ENCODE measurements at regions not wholly inside any gene's neighbourhood (a gene's known extent, or its start where the extent isn't known, plus 50 kb on each side); places are given as distances from the start of the nearest gene placed in this dataset.

- TF ChIP-seq CTCF (IDR thresholded peaks at IDR 0.05; ENCODE audit: low read depth, low read length, missing control alignments): no peak
- DNase-seq (ENCODE audit: low read depth): no peak
- H3K4me3 ChIP-seq (ENCODE audit: low read depth, low read length): no peak overlapping the region
- in situ Hi-C loops (cut with HindIII; ENCODE audit: low sequenced_read_pairs): no loop called here
Measured at GRCh38 chr4:181146051-181146450, 1097.2 kb upstream of the TENM3 start.

- no peak for TF ChIP-seq CTCF (IDR thresholded peaks at IDR 0.05; ENCODE audit: low read depth, low read length, missing control alignments)
- no peak overlapping the region for H3K4me3 ChIP-seq (ENCODE audit: low read depth, low read length)
- DNase-seq (ENCODE audit: low read depth): no peak
- in situ Hi-C loops (cut with HindIII; ENCODE audit: low sequenced_read_pairs): no loop called here
Measured at GRCh38 chr4:181147416-181147951, 1095.7 kb upstream of the TENM3 start.

- no peak for DNase-seq (ENCODE audit: low read depth)
- no peak overlapping the region for H3K4me3 ChIP-seq (ENCODE audit: low read depth, low read length)
- in situ Hi-C loops (cut with HindIII; ENCODE audit: low sequenced_read_pairs): no loop called here
- TF ChIP-seq CTCF (IDR thresholded peaks at IDR 0.05; ENCODE audit: low read depth, low read length, missing control alignments): no peak
Measured at GRCh38 chr4:181148470-181148869, 1094.7 kb upstream of the TENM3 start.

GRCh38 chr4:181150191-181150590 lies 1093.0 kb upstream of the TENM3 start:
- in situ Hi-C loops (cut with HindIII; ENCODE audit: low sequenced_read_pairs): no loop called here
- TF ChIP-seq CTCF (IDR thresholded peaks at IDR 0.05; ENCODE audit: low read depth, low read length, missing control alignments): no peak
- peak; percentile 13 for DNase-seq (ENCODE audit: low read depth)
- H3K4me3 ChIP-seq (ENCODE audit: low read depth, low read length): no peak overlapping the region

GRCh38 chr4:181151856-181152255 lies 1091.3 kb upstream of the TENM3 start:
- in situ Hi-C loops (cut with HindIII; ENCODE audit: low sequenced_read_pairs): no loop called here
- H3K4me3 ChIP-seq (ENCODE audit: low read depth, low read length): no peak overlapping the region
- DNase-seq (ENCODE audit: low read depth): no peak
- TF ChIP-seq CTCF (IDR thresholded peaks at IDR 0.05; ENCODE audit: low read depth, low read length, missing control alignments): no peak

- DNase-seq (ENCODE audit: low read depth): no peak
- H3K4me3 ChIP-seq (ENCODE audit: low read depth, low read length): no peak overlapping the region
- in situ Hi-C loops (cut with HindIII; ENCODE audit: low sequenced_read_pairs): no loop called here
- TF ChIP-seq CTCF (IDR thresholded peaks at IDR 0.05; ENCODE audit: low read depth, low read length, missing control alignments): no peak
Measured at GRCh38 chr4:181157647-181158046, 1085.6 kb upstream of the TENM3 start.

GRCh38 chr4:181158971-181159370 lies 1084.2 kb upstream of the TENM3 start:
- in situ Hi-C loops (cut with HindIII; ENCODE audit: low sequenced_read_pairs): no loop called here

More at GRCh38 chr4:181158971-181159370, 1084.2 kb upstream of the TENM3 start:
- no peak overlapping the region for H3K4me3 ChIP-seq (ENCODE audit: low read depth, low read length)
- no peak for TF ChIP-seq CTCF (IDR thresholded peaks at IDR 0.05; ENCODE audit: low read depth, low read length, missing control alignments)
- DNase-seq (ENCODE audit: low read depth): no peak

Data from astrocyte of the cerebellum (primary cell).